Thymus (tissue), 11 donors: ENCODE measurements at regions not wholly inside any gene's neighbourhood (a gene's known extent, or its start where the extent isn't known, plus 50 kb on each side); places are given as distances from the start of the nearest gene placed in this dataset.
A peak's percentile ranks its signal among the peaks of the same experiment; 100 is the strongest.

ENCODE experiments used
- DNase-seq, 9 donors: peaks; one replicate each; pipeline ENCODE4 v3.0.0-alpha.2; 2013; ENCODE audit warnings: low spot score in 9 of 9, low read depth in 6 of 9, missing footprints in 1 of 9
- H3K27ac ChIP-seq, 2 donors: one replicate each; pipeline ENCODE4 v1.5.1; 2013; ENCODE audit warnings: control low read depth in 1 of 2, low read depth in 1 of 2, low read length in 1 of 2, mild to moderate bottlenecking in 1 of 2, moderate library complexity in 1 of 2
- H3K27me3 ChIP-seq, 2 donors: one replicate each; pipeline ENCODE4 v1.5.1; 2013; ENCODE audit warnings: low read length in 1 of 2; ENCODE audit not compliant: control insufficient read depth in 2 of 2, insufficient read depth in 1 of 2
- H3K36me3 ChIP-seq, 2 donors: one replicate each; pipeline ENCODE4 v1.5.1; 2013; ENCODE audit warnings: low read length in 1 of 2, mild to moderate bottlenecking in 1 of 2, moderate library complexity in 1 of 2; ENCODE audit not compliant: control insufficient read depth in 2 of 2, insufficient read depth in 2 of 2
- H3K4me1 ChIP-seq, 2 donors: one replicate each; pipeline ENCODE4 v1.5.1; 2013; ENCODE audit warnings: low read length in 2 of 2; ENCODE audit not compliant: control insufficient read depth in 2 of 2, insufficient read depth in 2 of 2
- H3K4me3 ChIP-seq, 2 donors: one replicate each; pipeline ENCODE4 v1.5.1; 2013; ENCODE audit warnings: low read length in 2 of 2, control low read depth in 1 of 2, mild to moderate bottlenecking in 1 of 2
- H3K9me3 ChIP-seq, 2 donors: one replicate each; pipeline ENCODE4 v1.5.1; 2013; ENCODE audit warnings: low read length in 1 of 2, mild to moderate bottlenecking in 1 of 2; ENCODE audit not compliant: control insufficient read depth in 2 of 2, insufficient read depth in 1 of 2
- WGBS: extraction: QIAGEN DNeasy Blood & Tissue Kit; methylation state at CpG from one replicate; pipeline ENCODE4 v1.1.7; 2013; 5-methylcytosine and 5-hydroxymethylcytosine counted together
- donor health status: healthy.

GRCh38 chr13:68214691-68215415 lies 984.7 kb upstream of the PCDH9 start:
- no peaks in the 10 kb centered on the region for H3K27me3 ChIP-seq
- DNase-seq, result no peak
- no peak overlapping the region for H3K4me3 ChIP-seq
- no peaks in the 10 kb centered on the region for H3K36me3 ChIP-seq
- H3K27ac ChIP-seq, result no peak overlapping the region
- no peaks in the 10 kb centered on the region for H3K4me1 ChIP-seq
- WGBS, result 94% methylated on average over 5 of the region's 5 CpGs
- no peaks in the 10 kb centered on the region for H3K9me3 ChIP-seq

GRCh38 chr13:68199271-68199670 lies 969.1 kb upstream of the PCDH9 start:
- WGBS, result 92% methylated on average over 2 of the region's 2 CpGs
- H3K4me3 ChIP-seq, result no peak overlapping the region
- DNase-seq, result no peak

DNA sequence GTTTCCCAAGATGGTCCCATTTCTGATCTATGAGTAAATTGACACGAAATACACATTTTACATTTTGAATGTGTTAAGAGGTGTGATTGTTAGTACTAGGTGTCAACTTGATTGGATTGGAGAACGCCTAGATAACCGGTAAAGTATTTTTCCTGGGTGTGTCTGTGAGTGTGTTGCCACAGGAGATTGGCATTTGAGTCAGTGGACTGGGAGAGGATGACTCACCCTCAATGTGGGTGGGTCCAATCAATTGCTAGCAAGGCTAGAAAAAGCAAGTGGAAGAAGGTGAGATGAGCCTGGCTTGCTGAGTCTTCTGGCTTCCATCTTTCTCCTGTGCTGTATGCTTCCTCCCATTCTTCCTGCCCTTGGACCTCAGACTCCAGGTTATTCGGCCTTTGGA lies 960.7 kb upstream of the PCDH9 start:
- Histone ChIP-seq H3K27ac (no peak overlapping the region), H3K27me3 (no peaks in the 10 kb centered on the region), H3K4me1 (no peaks in the 10 kb centered on the region), H3K4me3 (no peak overlapping the region), H3K36me3 (no peaks in the 10 kb centered on the region), H3K9me3 (no peaks in the 10 kb centered on the region)
- no peak for DNase-seq
- WGBS, result 94% methylated on average over 4 of the region's 4 CpGs

More at GRCh38 chr13:68199271-68199670, 969.1 kb upstream of the PCDH9 start:
- no peaks in the 10 kb centered on the region for H3K4me1 ChIP-seq
- H3K27me3 ChIP-seq, result no peaks in the 10 kb centered on the region
- no peak overlapping the region for H3K27ac ChIP-seq
- H3K36me3 ChIP-seq, result no peaks in the 10 kb centered on the region
- no peaks in the 10 kb centered on the region for H3K9me3 ChIP-seq

- no peaks in the 10 kb centered on the region for H3K27me3 ChIP-seq
- no peaks in the 10 kb centered on the region for H3K36me3 ChIP-seq
- no peak overlapping the region for H3K4me3 ChIP-seq
- H3K4me1 ChIP-seq, result no peaks in the 10 kb centered on the region
- H3K9me3 ChIP-seq, result no peaks in the 10 kb centered on the region
- H3K27ac ChIP-seq, result no peak overlapping the region
- WGBS, result 81% methylated on average over 3 of the region's 3 CpGs
- DNase-seq, result peak in 1 of 9 donors; percentile 0
Observed at GRCh38 chr13:68185444-68186141, 955.5 kb upstream of the PCDH9 start.

- no peak overlapping the region for H3K4me3 ChIP-seq
- 85% methylated on average over 2 of the region's 2 CpGs for WGBS
- H3K36me3 ChIP-seq, result no peaks in the 10 kb centered on the region
- H3K27ac ChIP-seq, result no peak overlapping the region
- H3K9me3 ChIP-seq, result no peaks in the 10 kb centered on the region
- DNase-seq, result no peak
- H3K27me3 ChIP-seq, result no peaks in the 10 kb centered on the region
- no peaks in the 10 kb centered on the region for H3K4me1 ChIP-seq
Observed at GRCh38 chr13:68176475-68176874, 946.3 kb upstream of the PCDH9 start.

DNA sequence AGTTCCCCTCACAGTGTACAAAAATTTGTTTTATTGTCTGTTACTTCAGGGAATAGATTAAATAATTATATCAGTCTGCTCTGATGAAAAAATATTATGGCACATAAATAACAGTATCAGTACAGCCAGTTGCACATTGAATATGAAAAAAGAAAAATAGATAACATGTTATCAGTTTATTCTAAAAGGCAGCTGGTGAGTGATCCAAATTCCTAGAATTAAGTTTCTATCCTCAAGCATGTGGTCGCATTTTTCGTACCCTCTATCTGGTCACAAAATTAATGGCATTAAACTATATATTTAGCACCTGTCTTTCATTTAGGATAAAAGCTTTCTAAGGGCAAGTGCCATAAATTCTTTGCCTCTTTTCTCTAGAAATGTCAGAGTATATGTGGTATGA lies 944.8 kb upstream of the PCDH9 start:
- Histone ChIP-seq H3K9me3 (peaks cover 0 to 4% of the 10 kb centered on the region in 2 donors), H3K4me1 (no peaks in the 10 kb centered on the region), H3K36me3 (no peaks in the 10 kb centered on the region), H3K4me3 (no peak overlapping the region), H3K27me3 (no peaks in the 10 kb centered on the region), H3K27ac (no peak overlapping the region)
- no peak for DNase-seq
- 97% methylated on average over 2 of the region's 2 CpGs for WGBS

DNA sequence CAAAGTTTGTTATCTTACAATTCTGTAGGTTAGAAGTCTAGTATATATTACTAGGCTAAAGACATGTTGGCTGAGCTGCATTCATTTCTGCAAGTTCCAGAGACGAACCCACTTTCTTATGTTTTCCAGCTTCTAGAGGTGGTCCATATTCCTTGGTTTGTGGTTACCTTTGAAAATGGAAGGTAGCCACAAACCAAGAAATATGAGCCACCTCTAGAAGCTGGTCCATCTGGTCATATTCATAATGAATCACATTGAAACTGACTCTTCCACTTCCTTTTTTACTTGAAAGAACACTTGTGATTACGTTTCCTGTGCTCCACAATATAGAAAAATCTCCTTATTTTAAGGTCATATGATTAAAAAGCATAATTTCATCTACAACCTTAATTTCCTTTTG lies 943.0 kb upstream of the PCDH9 start:
- Histone ChIP-seq H3K9me3 (peaks cover 0 to 4% of the 10 kb centered on the region in 2 donors), H3K4me3 (no peak overlapping the region), H3K27ac (no peak overlapping the region), H3K36me3 (no peaks in the 10 kb centered on the region), H3K27me3 (no peaks in the 10 kb centered on the region), H3K4me1 (no peaks in the 10 kb centered on the region)
- no peak for DNase-seq
- 59% methylated on average over 2 of the region's 2 CpGs for WGBS

DNA sequence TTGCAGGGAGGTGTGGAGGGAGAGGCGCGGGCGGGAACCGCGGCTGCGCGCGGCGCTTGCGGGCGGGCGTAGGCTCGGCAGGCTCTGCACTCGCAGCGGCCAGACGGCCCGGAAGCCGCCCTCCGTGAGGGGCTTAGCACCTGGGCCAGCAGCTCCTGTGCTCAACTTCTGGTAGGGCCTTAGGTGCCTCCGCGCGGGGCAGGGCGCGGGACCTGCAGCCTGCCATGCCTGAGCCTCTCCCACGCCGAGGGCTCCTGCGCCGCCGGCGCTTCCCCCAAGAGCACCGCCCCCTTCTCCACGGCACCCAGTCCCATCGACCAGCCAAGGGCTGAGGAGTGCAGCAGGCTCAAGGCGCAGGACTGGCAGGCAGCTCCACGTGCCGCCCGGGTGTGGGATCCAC lies 940.8 kb upstream of the PCDH9 start:
- Histone ChIP-seq H3K4me1 (no peaks in the 10 kb centered on the region), H3K27ac (no peak overlapping the region), H3K27me3 (no peaks in the 10 kb centered on the region), H3K36me3 (no peaks in the 10 kb centered on the region), H3K9me3 (peaks cover 0 to 4% of the 10 kb centered on the region in 2 donors), H3K4me3 (no peak overlapping the region)
- DNase-seq, result no peak
- 97% methylated on average over 37 of the region's 37 CpGs for WGBS

GRCh38 chr13:68168448-68168847 lies 938.3 kb upstream of the PCDH9 start:
- Histone ChIP-seq H3K27ac (no peak overlapping the region), H3K36me3 (no peaks in the 10 kb centered on the region), H3K4me3 (no peak overlapping the region), H3K27me3 (no peaks in the 10 kb centered on the region), H3K9me3 (peaks cover 0 to 4% of the 10 kb centered on the region in 2 donors), H3K4me1 (no peaks in the 10 kb centered on the region)
- DNase-seq, result no peak
